ENCODE measurements at regions not wholly inside any gene's neighbourhood (a gene's known extent, or its start where the extent isn't known, plus 50 kb on each side); places are given as distances from the start of the nearest gene placed in this dataset.

- DNase-seq, result no peak
Measured at GRCh38 chr14:31966896-31967668, 110.0 kb upstream of the ARHGAP5 start.

GRCh38 chr14:31967669-31967975 is 109.5 kb upstream of the ARHGAP5 start:
- DNase-seq, result no peak

GRCh38 chr14:31968107-31968810 is 108.8 kb upstream of the ARHGAP5 start:
- no peak for DNase-seq

GRCh38 chr14:31968956-31969698 is 108.0 kb upstream of the ARHGAP5 start:
- no peak for DNase-seq

- DNase-seq, result no peak
Measured at GRCh38 chr14:31969699-31970240, 107.3 kb upstream of the ARHGAP5 start.

GRCh38 chr14:31970744-31971143 is 106.4 kb upstream of the ARHGAP5 start:
- DNase-seq, result no peak

- DNase-seq, result no peak
Measured at GRCh38 chr14:31971612-31972011, 105.5 kb upstream of the ARHGAP5 start.

- DNase-seq, result no peak
Measured at GRCh38 chr14:31977001-31977556, 100.0 kb upstream of the ARHGAP5 start.

GRCh38 chr14:31978423-31978822 is 98.7 kb upstream of the ARHGAP5 start:
- DNase-seq, result no peak

- DNase-seq, result no peak
Measured at GRCh38 chr14:31982642-31983041, 94.5 kb upstream of the ARHGAP5 start.

GRCh38 chr14:31986405-31986804 is 90.7 kb upstream of the ARHGAP5 start:
- no peak for DNase-seq

- no peak for DNase-seq
Measured at GRCh38 chr14:31987721-31988120, 89.4 kb upstream of the ARHGAP5 start.

GRCh38 chr14:31988244-31988643 is 88.9 kb upstream of the ARHGAP5 start:
- no peak for DNase-seq

- DNase-seq, result no peak
Measured at GRCh38 chr14:31990183-31990857, 86.8 kb upstream of the ARHGAP5 start.

- no peak for DNase-seq
Measured at GRCh38 chr14:31990926-31991572, 86.1 kb upstream of the ARHGAP5 start.

GRCh38 chr14:31992011-31992447 is 85.1 kb upstream of the ARHGAP5 start:
- DNase-seq, result no peak

GRCh38 chr14:31993521-31993951 is 83.6 kb upstream of the ARHGAP5 start:
- no peak for DNase-seq

- DNase-seq, result no peak
Measured at GRCh38 chr14:31994391-31995033, 82.6 kb upstream of the ARHGAP5 start.

GRCh38 chr14:32003585-32003984 is 73.5 kb upstream of the ARHGAP5 start:
- no peak for DNase-seq

GRCh38 chr14:32004300-32004699 is 72.8 kb upstream of the ARHGAP5 start:
- DNase-seq, result no peak

GRCh38 chr14:32005628-32006027 is 71.5 kb upstream of the ARHGAP5 start:
- DNase-seq, result no peak
